ENCODE measurements at regions not wholly inside any gene's neighbourhood (a gene's known extent, or its start where the extent isn't known, plus 50 kb on each side); places are given as distances from the start of the nearest gene placed in this dataset.

- Mint-ChIP-seq H3K4me1 (peaks cover 22% of the 10 kb centered on the region), H3K4me3 (no peak overlapping the region), H3K27ac (no peak overlapping the region), H3K36me3 (no peaks in the 10 kb centered on the region), H3K27me3 (no peaks in the 10 kb centered on the region), H3K9me3 (no peaks in the 10 kb centered on the region)
- no peak for DNase-seq
- CTCF ChIA-PET, result interaction anchor here (1.3 kb wide), 1 partner anchor 24 kb away, joined by 3 read pairs; no protein-coding TSS in a partner anchor
Measured at GRCh38 chr4:80145739-80146138, 51.6 kb upstream of the PRDM8 start.

- H3K4me3 Mint-ChIP-seq, result no peak overlapping the region
- no peak for DNase-seq
- CTCF ChIA-PET, result interaction anchor here (0.7 to 1.7 kb wide), 3 partner anchors 19 to 40 kb away, joined by 3 to 4 read pairs (median 3); no protein-coding TSS in a partner anchor
- H3K27ac Mint-ChIP-seq, result no peak overlapping the region
- H3K36me3 Mint-ChIP-seq, result peaks cover 2% of the 10 kb centered on the region
- H3K27me3 Mint-ChIP-seq, result no peaks in the 10 kb centered on the region
- H3K4me1 Mint-ChIP-seq, result peaks cover 28% of the 10 kb centered on the region
- no peaks in the 10 kb centered on the region for H3K9me3 Mint-ChIP-seq
Measured at GRCh38 chr4:80144676-80145470, 52.4 kb upstream of the PRDM8 start.

- Mint-ChIP-seq H3K4me1 (peaks cover 44% of the 10 kb centered on the region), H3K27me3 (no peaks in the 10 kb centered on the region), H3K4me3 (no peak overlapping the region), H3K27ac (no peak overlapping the region), H3K36me3 (peaks cover 2% of the 10 kb centered on the region), H3K9me3 (no peaks in the 10 kb centered on the region)
- CTCF ChIA-PET, result interaction anchor here (7.2 kb wide), 1 partner anchor 40 kb away, joined by 52 read pairs; no protein-coding TSS in a partner anchor
- DNase-seq, result no peak
Measured at GRCh38 chr4:80143307-80143679, 54.0 kb upstream of the PRDM8 start.

- H3K4me3 Mint-ChIP-seq, result no peak overlapping the region
- peaks cover 6% of the 10 kb centered on the region for H3K36me3 Mint-ChIP-seq
- no peak for DNase-seq
- CTCF ChIA-PET, result interaction anchor here (0.6 to 7.2 kb wide), 4 partner anchors 12 to 41 kb away, joined by 3 to 52 read pairs (median 16); no protein-coding TSS in a partner anchor
- H3K4me1 Mint-ChIP-seq, result peaks cover 50% of the 10 kb centered on the region
- no peak overlapping the region for H3K27ac Mint-ChIP-seq
- H3K9me3 Mint-ChIP-seq, result peaks cover 2% of the 10 kb centered on the region
- H3K27me3 Mint-ChIP-seq, result no peaks in the 10 kb centered on the region
Measured at GRCh38 chr4:80142394-80143306, 54.7 kb upstream of the PRDM8 start.

- Mint-ChIP-seq H3K4me1 (peaks cover 54% of the 10 kb centered on the region), H3K9me3 (peaks cover 4% of the 10 kb centered on the region), H3K27me3 (no peaks in the 10 kb centered on the region), H3K4me3 (no peak overlapping the region), H3K27ac (no peak overlapping the region), H3K36me3 (peaks cover 9% of the 10 kb centered on the region)
- CTCF ChIA-PET, result interaction anchor here (1.3 to 7.2 kb wide), 3 partner anchors 31 to 61 kb away, joined by 3 to 52 read pairs (median 27); no protein-coding TSS in a partner anchor
- no peak for DNase-seq
Measured at GRCh38 chr4:80141543-80141942, 55.8 kb upstream of the PRDM8 start.

- Mint-ChIP-seq H3K4me3 (no peak overlapping the region), H3K27me3 (no peaks in the 10 kb centered on the region), H3K9me3 (peaks cover 4% of the 10 kb centered on the region), H3K27ac (no peak overlapping the region), H3K36me3 (peaks cover 9% of the 10 kb centered on the region), H3K4me1 (peaks cover 54% of the 10 kb centered on the region)
- no peak for DNase-seq
- CTCF ChIA-PET, result interaction anchor here (1.3 to 7.2 kb wide), 5 partner anchors 13 to 63 kb away, joined by 4 to 52 read pairs (median 27); no protein-coding TSS in a partner anchor
Measured at GRCh38 chr4:80140194-80140593, 57.1 kb upstream of the PRDM8 start.

- Mint-ChIP-seq H3K27ac (peak overlapping the region; percentile 71), H3K4me1 (peaks cover 54% of the 10 kb centered on the region), H3K36me3 (peaks cover 9% of the 10 kb centered on the region), H3K4me3 (no peak overlapping the region), H3K9me3 (peaks cover 4% of the 10 kb centered on the region), H3K27me3 (no peaks in the 10 kb centered on the region)
- CTCF ChIA-PET, result interaction anchor here (1.3 to 7.2 kb wide), 5 partner anchors 13 to 63 kb away, joined by 4 to 52 read pairs (median 27); no protein-coding TSS in a partner anchor
- no peak for DNase-seq
Measured at GRCh38 chr4:80139671-80140070, 57.6 kb upstream of the PRDM8 start.

GRCh38 chr4:80138551-80139538 is 58.5 kb upstream of the PRDM8 start:
- no peak overlapping the region for H3K4me3 Mint-ChIP-seq
- peaks cover 54% of the 10 kb centered on the region for H3K4me1 Mint-ChIP-seq

GRCh38 chr4:80137631-80138030 is 59.7 kb upstream of the PRDM8 start:
- Mint-ChIP-seq H3K36me3 (peaks cover 9% of the 10 kb centered on the region), H3K9me3 (peaks cover 4% of the 10 kb centered on the region), H3K4me3 (no peak overlapping the region), H3K4me1 (peaks cover 47% of the 10 kb centered on the region), H3K27ac (no peak overlapping the region), H3K27me3 (no peaks in the 10 kb centered on the region)
- CTCF ChIA-PET, result interaction anchor here (5.8 to 7.2 kb wide), 3 partner anchors 11 to 46 kb away, joined by 27 to 52 read pairs (median 51); no protein-coding TSS in a partner anchor
- DNase-seq, result no peak

More at GRCh38 chr4:80138551-80139538, 58.5 kb upstream of the PRDM8 start:
- Mint-ChIP-seq H3K27ac (peak overlapping the region; percentile 88), H3K36me3 (peaks cover 9% of the 10 kb centered on the region), H3K27me3 (no peaks in the 10 kb centered on the region), H3K9me3 (peaks cover 4% of the 10 kb centered on the region)
- CTCF ChIA-PET, result interaction anchor here (1.3 to 7.2 kb wide), 5 partner anchors 12 to 64 kb away, joined by 4 to 52 read pairs (median 27); no protein-coding TSS in a partner anchor
- peak; percentile 73 for DNase-seq

GRCh38 chr4:80136270-80136669 is 61.0 kb upstream of the PRDM8 start:
- no peak for DNase-seq
- H3K27me3 Mint-ChIP-seq, result no peaks in the 10 kb centered on the region
- peaks cover 4% of the 10 kb centered on the region for H3K9me3 Mint-ChIP-seq
- H3K4me1 Mint-ChIP-seq, result peaks cover 36% of the 10 kb centered on the region
- peaks cover 14% of the 10 kb centered on the region for H3K36me3 Mint-ChIP-seq
- H3K27ac Mint-ChIP-seq, result no peak overlapping the region
- no peak overlapping the region for H3K4me3 Mint-ChIP-seq
- CTCF ChIA-PET, result interaction anchor here (5.8 to 7.2 kb wide), 3 partner anchors 9 to 47 kb away, joined by 27 to 52 read pairs (median 51); no protein-coding TSS in a partner anchor

GRCh38 chr4:80135702-80136058 is 61.6 kb upstream of the PRDM8 start:
- no peak overlapping the region for H3K4me3 Mint-ChIP-seq
- H3K27ac Mint-ChIP-seq, result no peak overlapping the region
- CTCF ChIA-PET, result interaction anchor here (5.8 kb wide), 1 partner anchor 9 kb away, joined by 51 read pairs; no protein-coding TSS in a partner anchor
- no peaks in the 10 kb centered on the region for H3K27me3 Mint-ChIP-seq
- peaks cover 4% of the 10 kb centered on the region for H3K9me3 Mint-ChIP-seq
- H3K4me1 Mint-ChIP-seq, result peaks cover 32% of the 10 kb centered on the region
- peaks cover 14% of the 10 kb centered on the region for H3K36me3 Mint-ChIP-seq
- DNase-seq, result no peak

GRCh38 chr4:80134936-80135701 is 62.1 kb upstream of the ANTXR2 start:
- Mint-ChIP-seq H3K27ac (no peak overlapping the region), H3K4me3 (no peak overlapping the region), H3K9me3 (peaks cover 4% of the 10 kb centered on the region), H3K36me3 (peaks cover 13% of the 10 kb centered on the region), H3K4me1 (peaks cover 28% of the 10 kb centered on the region), H3K27me3 (no peaks in the 10 kb centered on the region)
- CTCF ChIA-PET, result interaction anchor here (5.8 kb wide), 1 partner anchor 8 kb away, joined by 51 read pairs; no protein-coding TSS in a partner anchor
- DNase-seq, result no peak
